ENCODE measurements at regions not wholly inside any gene's neighbourhood (a gene's known extent, or its start where the extent isn't known, plus 50 kb on each side); places are given as distances from the start of the nearest gene placed in this dataset.

DNA sequence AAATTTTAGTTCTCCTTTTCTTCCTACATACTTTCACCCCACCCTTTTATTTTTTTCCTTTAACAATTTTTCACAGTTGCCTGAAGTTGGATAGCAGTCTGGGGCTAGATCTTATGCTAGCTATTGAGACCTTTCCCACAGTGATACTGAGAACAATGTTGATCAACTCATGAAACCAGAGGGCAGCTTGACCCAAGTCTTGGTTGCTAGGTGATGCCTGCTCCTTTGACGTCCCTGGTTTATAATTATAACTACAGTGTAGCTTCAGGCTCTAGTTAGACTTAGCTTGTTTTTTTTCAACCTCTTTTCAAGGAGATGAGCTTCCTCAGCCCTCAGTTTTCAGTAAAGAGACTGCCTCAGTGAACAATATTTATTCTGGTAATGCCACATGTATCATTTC is 648.5 kb downstream of the IRS1 start:
- Mint-ChIP-seq H3K27me3 (ENCODE audit: unreplicated experiment) (no peaks in the 10 kb centered on the region), H3K36me3 (ENCODE audit: low read depth, unreplicated experiment) (no peaks in the 10 kb centered on the region), H3K4me1 (ENCODE audit: unreplicated experiment) (peaks cover 3% of the 10 kb centered on the region), H3K9me3 (ENCODE audit: unreplicated experiment) (no peaks in the 10 kb centered on the region), H3K4me3 (ENCODE audit: unreplicated experiment) (no peak overlapping the region), H3K27ac (ENCODE audit: unreplicated experiment) (no peak overlapping the region)
- TF ChIP-seq, protein P1, sequence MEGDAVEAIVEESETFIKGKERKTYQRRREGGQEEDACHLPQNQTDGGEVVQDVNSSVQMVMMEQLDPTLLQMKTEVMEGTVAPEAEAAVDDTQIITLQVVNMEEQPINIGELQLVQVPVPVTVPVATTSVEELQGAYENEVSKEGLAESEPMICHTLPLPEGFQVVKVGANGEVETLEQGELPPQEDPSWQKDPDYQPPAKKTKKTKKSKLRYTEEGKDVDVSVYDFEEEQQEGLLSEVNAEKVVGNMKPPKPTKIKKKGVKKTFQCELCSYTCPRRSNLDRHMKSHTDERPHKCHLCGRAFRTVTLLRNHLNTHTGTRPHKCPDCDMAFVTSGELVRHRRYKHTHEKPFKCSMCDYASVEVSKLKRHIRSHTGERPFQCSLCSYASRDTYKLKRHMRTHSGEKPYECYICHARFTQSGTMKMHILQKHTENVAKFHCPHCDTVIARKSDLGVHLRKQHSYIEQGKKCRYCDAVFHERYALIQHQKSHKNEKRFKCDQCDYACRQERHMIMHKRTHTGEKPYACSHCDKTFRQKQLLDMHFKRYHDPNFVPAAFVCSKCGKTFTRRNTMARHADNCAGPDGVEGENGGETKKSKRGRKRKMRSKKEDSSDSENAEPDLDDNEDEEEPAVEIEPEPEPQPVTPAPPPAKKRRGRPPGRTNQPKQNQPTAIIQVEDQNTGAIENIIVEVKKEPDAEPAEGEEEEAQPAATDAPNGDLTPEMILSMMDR (IDR thresholded peaks at IDR 0.05; ENCODE audit: unreplicated experiment) = no peak
- no peak for DNase-seq (ENCODE audit: low spot score)

DNA sequence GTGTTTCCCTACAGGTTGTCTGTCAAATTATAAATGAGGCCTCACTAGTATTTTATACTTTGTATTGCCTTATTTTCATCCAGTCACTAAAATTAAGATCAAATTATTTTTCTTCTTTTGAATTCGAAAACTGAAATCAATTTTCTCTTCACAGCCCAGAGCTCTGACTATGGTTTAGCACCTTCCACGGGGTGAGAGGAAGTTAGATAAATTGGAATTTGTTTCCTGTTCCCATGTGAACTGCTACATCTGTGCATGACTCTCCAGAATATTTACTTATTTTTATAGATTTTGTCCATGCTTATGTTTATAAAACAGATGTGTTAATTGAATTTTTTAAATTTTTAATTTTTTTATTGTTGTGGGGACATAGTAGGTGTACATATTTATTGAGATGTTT is 656.5 kb downstream of the IRS1 start:
- TF ChIP-seq, protein P1 (IDR thresholded peaks at IDR 0.05; ENCODE audit: unreplicated experiment) = no peak
- Mint-ChIP-seq H3K36me3 (ENCODE audit: low read depth, unreplicated experiment) (no peaks in the 10 kb centered on the region), H3K9me3 (ENCODE audit: unreplicated experiment) (no peaks in the 10 kb centered on the region), H3K27me3 (ENCODE audit: unreplicated experiment) (no peaks in the 10 kb centered on the region), H3K4me3 (ENCODE audit: unreplicated experiment) (no peak overlapping the region), H3K4me1 (ENCODE audit: unreplicated experiment) (peaks cover 3% of the 10 kb centered on the region), H3K27ac (ENCODE audit: unreplicated experiment) (no peak overlapping the region)
- DNase-seq (ENCODE audit: low spot score) = no peak

GRCh38 chr2:226142463-226142862 is 657.2 kb downstream of the IRS1 start:
- H3K36me3 Mint-ChIP-seq (ENCODE audit: low read depth, unreplicated experiment) = no peaks in the 10 kb centered on the region
- no peaks in the 10 kb centered on the region for H3K9me3 Mint-ChIP-seq (ENCODE audit: unreplicated experiment)
- DNase-seq (ENCODE audit: low spot score) = no peak
- peaks cover 3% of the 10 kb centered on the region for H3K4me1 Mint-ChIP-seq (ENCODE audit: unreplicated experiment)
- H3K27me3 Mint-ChIP-seq (ENCODE audit: unreplicated experiment) = no peaks in the 10 kb centered on the region
- no peak overlapping the region for H3K27ac Mint-ChIP-seq (ENCODE audit: unreplicated experiment)
- H3K4me3 Mint-ChIP-seq (ENCODE audit: unreplicated experiment) = no peak overlapping the region
- TF ChIP-seq, protein P1 (IDR thresholded peaks at IDR 0.05; ENCODE audit: unreplicated experiment) = no peak

DNA sequence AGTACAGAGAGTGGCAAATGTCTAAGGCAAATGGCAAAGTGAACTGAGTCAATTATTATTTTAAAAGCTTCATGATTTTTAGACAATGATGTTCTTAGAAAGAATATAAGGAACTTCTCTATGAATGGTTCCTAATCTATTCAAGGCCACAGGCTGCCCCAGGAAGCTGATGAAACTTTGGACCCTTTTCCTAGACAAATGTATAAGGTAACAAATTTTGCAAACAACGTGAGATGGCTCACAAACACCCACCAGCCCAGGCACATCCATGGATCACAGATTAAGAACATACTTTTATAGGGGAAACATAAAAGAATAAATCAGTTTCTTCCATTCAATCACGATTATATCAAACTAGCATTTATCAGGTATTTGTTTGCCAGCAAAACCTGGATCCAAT is 659.0 kb downstream of the IRS1 start:
- no peak overlapping the region for H3K27ac Mint-ChIP-seq (ENCODE audit: unreplicated experiment)
- peaks cover 3% of the 10 kb centered on the region for H3K4me1 Mint-ChIP-seq (ENCODE audit: unreplicated experiment)
- H3K36me3 Mint-ChIP-seq (ENCODE audit: low read depth, unreplicated experiment) = no peaks in the 10 kb centered on the region
- TF ChIP-seq, protein P1 (IDR thresholded peaks at IDR 0.05; ENCODE audit: unreplicated experiment) = no peak
- H3K9me3 Mint-ChIP-seq (ENCODE audit: unreplicated experiment) = peaks cover 3% of the 10 kb centered on the region
- H3K27me3 Mint-ChIP-seq (ENCODE audit: unreplicated experiment) = no peaks in the 10 kb centered on the region
- no peak overlapping the region for H3K4me3 Mint-ChIP-seq (ENCODE audit: unreplicated experiment)
- DNase-seq (ENCODE audit: low spot score) = no peak

DNA sequence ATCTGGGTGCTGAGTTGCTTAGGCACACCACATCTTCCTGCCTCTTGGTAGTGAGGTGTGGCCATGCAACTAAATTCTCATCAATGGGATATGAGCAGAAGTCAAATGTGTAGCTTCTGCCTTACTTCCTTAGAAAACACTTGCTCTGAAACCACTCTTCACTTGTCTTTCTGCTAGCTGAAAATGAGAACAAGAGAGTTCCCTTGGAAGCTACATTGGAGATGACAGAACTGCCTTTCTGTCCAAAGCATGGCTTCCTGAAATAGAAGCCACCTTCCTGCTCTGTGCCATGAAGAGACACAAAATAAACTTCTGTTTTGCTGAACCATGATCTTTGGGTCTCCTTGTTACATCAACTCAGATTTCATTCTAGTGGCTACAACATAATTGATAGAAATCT is 659.9 kb downstream of the IRS1 start:
- no peaks in the 10 kb centered on the region for H3K36me3 Mint-ChIP-seq (ENCODE audit: low read depth, unreplicated experiment)
- peaks cover 3% of the 10 kb centered on the region for H3K4me1 Mint-ChIP-seq (ENCODE audit: unreplicated experiment)
- peaks cover 4% of the 10 kb centered on the region for H3K9me3 Mint-ChIP-seq (ENCODE audit: unreplicated experiment)
- no peaks in the 10 kb centered on the region for H3K27me3 Mint-ChIP-seq (ENCODE audit: unreplicated experiment)
- H3K27ac Mint-ChIP-seq (ENCODE audit: unreplicated experiment) = no peak overlapping the region
- TF ChIP-seq, protein P1 (IDR thresholded peaks at IDR 0.05; ENCODE audit: unreplicated experiment) = no peak
- no peak for DNase-seq (ENCODE audit: low spot score)
- no peak overlapping the region for H3K4me3 Mint-ChIP-seq (ENCODE audit: unreplicated experiment)

Data from endothelial cell (in vitro differentiated cells).